ENCODE measurements at regions not wholly inside any gene's neighbourhood (a gene's known extent, or its start where the extent isn't known, plus 50 kb on each side); places are given as distances from the start of the nearest gene placed in this dataset.

DNA sequence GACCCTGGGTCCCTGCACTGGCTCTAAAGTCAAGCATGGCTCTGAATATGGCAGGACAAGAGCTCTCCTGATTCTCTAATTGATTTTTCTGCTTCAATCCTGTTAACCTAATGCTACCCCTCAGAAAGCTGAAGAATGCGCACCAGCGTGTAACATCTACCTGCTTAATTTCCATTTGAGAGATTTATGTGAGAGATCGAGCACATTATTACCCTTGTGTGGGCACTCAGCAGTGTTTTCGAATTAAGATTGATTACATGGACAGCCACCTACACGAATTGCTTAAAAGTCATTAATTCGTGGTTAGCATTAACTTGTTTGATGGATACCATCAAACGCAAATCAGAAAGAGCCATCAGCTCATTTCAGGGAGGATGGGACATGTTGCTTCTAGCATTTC, 88.7 kb upstream of the PLPP4 start (continued):
- TF ChIP-seq, protein P1, sequence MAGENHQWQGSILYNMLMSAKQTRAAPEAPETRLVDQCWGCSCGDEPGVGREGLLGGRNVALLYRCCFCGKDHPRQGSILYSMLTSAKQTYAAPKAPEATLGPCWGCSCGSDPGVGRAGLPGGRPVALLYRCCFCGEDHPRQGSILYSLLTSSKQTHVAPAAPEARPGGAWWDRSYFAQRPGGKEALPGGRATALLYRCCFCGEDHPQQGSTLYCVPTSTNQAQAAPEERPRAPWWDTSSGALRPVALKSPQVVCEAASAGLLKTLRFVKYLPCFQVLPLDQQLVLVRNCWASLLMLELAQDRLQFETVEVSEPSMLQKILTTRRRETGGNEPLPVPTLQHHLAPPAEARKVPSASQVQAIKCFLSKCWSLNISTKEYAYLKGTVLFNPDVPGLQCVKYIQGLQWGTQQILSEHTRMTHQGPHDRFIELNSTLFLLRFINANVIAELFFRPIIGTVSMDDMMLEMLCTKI (IDR thresholded peaks at IDR 0.05; ENCODE audit: partially characterized antibody) = no peak
- TF ChIP-seq ZNF140 (CRISPR knock-in tag; IDR thresholded peaks at IDR 0.05) (no peak), ZNF347 (CRISPR knock-in tag; IDR thresholded peaks at IDR 0.05; ENCODE audit: low read depth) (no peak), RBFOX2 (IDR thresholded peaks at IDR 0.05; ENCODE audit: low read depth, low read length) (no peak), RBM22 (IDR thresholded peaks at IDR 0.05; ENCODE audit: low read depth, low read length, poor library complexity, severe bottlenecking) (no peak), EHMT2 (IDR thresholded peaks at IDR 0.05) (no peak)
- TF ChIP-seq, protein P2, sequence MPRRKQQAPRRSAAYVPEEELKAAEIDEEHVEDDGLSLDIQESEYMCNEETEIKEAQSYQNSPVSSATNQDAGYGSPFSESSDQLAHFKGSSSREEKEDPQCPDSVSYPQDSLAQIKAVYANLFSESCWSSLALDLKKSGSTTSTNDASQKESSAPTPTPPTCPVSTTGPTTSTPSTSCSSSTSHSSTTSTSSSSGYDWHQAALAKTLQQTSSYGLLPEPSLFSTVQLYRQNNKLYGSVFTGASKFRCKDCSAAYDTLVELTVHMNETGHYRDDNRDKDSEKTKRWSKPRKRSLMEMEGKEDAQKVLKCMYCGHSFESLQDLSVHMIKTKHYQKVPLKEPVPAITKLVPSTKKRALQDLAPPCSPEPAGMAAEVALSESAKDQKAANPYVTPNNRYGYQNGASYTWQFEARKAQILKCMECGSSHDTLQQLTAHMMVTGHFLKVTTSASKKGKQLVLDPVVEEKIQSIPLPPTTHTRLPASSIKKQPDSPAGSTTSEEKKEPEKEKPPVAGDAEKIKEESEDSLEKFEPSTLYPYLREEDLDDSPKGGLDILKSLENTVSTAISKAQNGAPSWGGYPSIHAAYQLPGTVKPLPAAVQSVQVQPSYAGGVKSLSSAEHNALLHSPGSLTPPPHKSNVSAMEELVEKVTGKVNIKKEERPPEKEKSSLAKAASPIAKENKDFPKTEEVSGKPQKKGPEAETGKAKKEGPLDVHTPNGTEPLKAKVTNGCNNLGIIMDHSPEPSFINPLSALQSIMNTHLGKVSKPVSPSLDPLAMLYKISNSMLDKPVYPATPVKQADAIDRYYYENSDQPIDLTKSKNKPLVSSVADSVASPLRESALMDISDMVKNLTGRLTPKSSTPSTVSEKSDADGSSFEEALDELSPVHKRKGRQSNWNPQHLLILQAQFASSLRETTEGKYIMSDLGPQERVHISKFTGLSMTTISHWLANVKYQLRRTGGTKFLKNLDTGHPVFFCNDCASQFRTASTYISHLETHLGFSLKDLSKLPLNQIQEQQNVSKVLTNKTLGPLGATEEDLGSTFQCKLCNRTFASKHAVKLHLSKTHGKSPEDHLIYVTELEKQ (CRISPR knock-in tag; IDR thresholded peaks at IDR 0.05) = no peak
